Fibroblast of lung (primary cell): ENCODE measurements at regions not wholly inside any gene's neighbourhood (a gene's known extent, or its start where the extent isn't known, plus 50 kb on each side); places are given as distances from the start of the nearest gene placed in this dataset.

ENCODE experiments used
- DNase-seq, 2 donors: peaks; one replicate each; pipeline versions ENCODE4 v3.0.0 to v3.0.0-alpha.2; 2010; ENCODE audit warnings: low read depth in 2 of 2
- H2AFZ ChIP-seq: 2 replicates; pipeline ENCODE4 v1.5.1; 2012; ENCODE audit warnings: low read length, control low read depth, inconsistent platforms
- H3K27ac ChIP-seq: 2 replicates; pipeline ENCODE4 v1.5.1; 2011; ENCODE audit warnings: low read length, control low read depth; ENCODE audit not compliant: insufficient read depth
- H3K27me3 ChIP-seq: 2 replicates; pipeline ENCODE4 v1.5.1; 2011; ENCODE audit warnings: mild to moderate bottlenecking, low read length; ENCODE audit not compliant: control insufficient read depth, insufficient read depth
- H3K36me3 ChIP-seq: 2 replicates; pipeline ENCODE4 v1.5.1; 2011; ENCODE audit warnings: low read length; ENCODE audit not compliant: control insufficient read depth, insufficient read depth
- H3K4me1 ChIP-seq: 2 replicates; pipeline ENCODE4 v1.5.1; 2011; ENCODE audit warnings: low read length; ENCODE audit not compliant: control insufficient read depth, insufficient read depth; ENCODE audit errors: extremely low read depth
- H3K4me2 ChIP-seq: 2 replicates; pipeline ENCODE4 v1.5.1; 2011; ENCODE audit warnings: low read length, control low read depth; ENCODE audit not compliant: insufficient read depth; ENCODE audit errors: extremely low read depth
- H3K4me3 ChIP-seq, 4 experiments: fragments of 200-600 bp in 1 of 4; sonication (generic) in 1 of 4; replicated peaks in 1 of 4; 2 replicates each; pipeline ENCODE4 v1.5.1; 2011 to 2016; ENCODE audit warnings: low read length in 4 of 4, low read depth in 3 of 4, mild to moderate bottlenecking in 3 of 4, control low read depth in 2 of 4, inconsistent platforms in 1 of 4, mixed read lengths in 1 of 4; ENCODE audit not compliant: insufficient read depth in 1 of 4; ENCODE audit errors: control extremely low read depth in 1 of 4
- H3K79me2 ChIP-seq: 2 replicates; pipeline ENCODE4 v1.5.1; 2012; ENCODE audit warnings: mild to moderate bottlenecking, low read length, inconsistent platforms; ENCODE audit not compliant: control insufficient read depth, insufficient read depth
- H3K9ac ChIP-seq: 2 replicates; pipeline ENCODE4 v1.5.1; 2011; ENCODE audit warnings: mild to moderate bottlenecking, low read length, control low read depth; ENCODE audit not compliant: insufficient read depth
- H3K9me3 ChIP-seq: 2 replicates; pipeline ENCODE4 v1.5.1; 2012; ENCODE audit warnings: low read depth, low read length; ENCODE audit not compliant: control insufficient read depth, insufficient read depth
- H4K20me1 ChIP-seq: 2 replicates; pipeline ENCODE4 v1.5.1; 2011; ENCODE audit warnings: low read length; ENCODE audit not compliant: control insufficient read depth, insufficient read depth; ENCODE audit errors: extremely low read depth
- CTCF ChIP-seq, 2 donors: IDR thresholded peaks in 1 of 2; conservative IDR thresholded peaks in 1 of 2; 1 replicate in 1 of 2; 2 replicates in 1 of 2; pipeline ENCODE4 v1.5.1; 2011 to 2012; ENCODE audit warnings: low read length in 2 of 2, control low read depth in 1 of 2, inconsistent platforms in 1 of 2, low read depth in 1 of 2, mild to moderate bottlenecking in 1 of 2
- EZH2 ChIP-seq: IDR thresholded peaks from 2 replicates; pipeline ENCODE4 v1.5.1; 2012; ENCODE audit warnings: low read length, control low read depth, mild to moderate bottlenecking; ENCODE audit errors: missing control alignments

- Histone ChIP-seq H3K4me3 (no peak overlapping the region), H3K4me1 (no peaks in the 10 kb centered on the region), H3K4me2 (no peak overlapping the region), H3K27ac (no peak overlapping the region), H3K9me3 (no peaks in the 10 kb centered on the region), H3K79me2 (no peaks in the 10 kb centered on the region), H2AFZ (no peak overlapping the region), H4K20me1 (no peaks in the 10 kb centered on the region), H3K36me3 (no peaks in the 10 kb centered on the region), H3K27me3 (no peaks in the 10 kb centered on the region), H3K9ac (no peak overlapping the region)
- TF ChIP-seq CTCF (conservative IDR thresholded peaks at IDR 0.05 in 1 of 2, IDR thresholded peaks at IDR 0.05 in 1 of 2; ENCODE audit: low read depth in 1 of 2, low read length in 2 of 2) (no peak), EZH2 (no peak)
- DNase-seq, result no peak
Measured at GRCh38 chr1:104358621-104359020, 608.9 kb downstream of the AMY1C start.

GRCh38 chr1:104378414-104378813 lies 628.7 kb downstream of the AMY1C start:
- Histone ChIP-seq H3K4me2 (no peak overlapping the region), H3K79me2 (no peaks in the 10 kb centered on the region), H3K4me3 (no peak overlapping the region), H4K20me1 (no peaks in the 10 kb centered on the region), H3K4me1 (no peaks in the 10 kb centered on the region), H3K27me3 (no peaks in the 10 kb centered on the region), H2AFZ (no peak overlapping the region), H3K27ac (no peak overlapping the region), H3K9me3 (no peaks in the 10 kb centered on the region), H3K36me3 (no peaks in the 10 kb centered on the region), H3K9ac (no peak overlapping the region)
- TF ChIP-seq EZH2, result no peak
- TF ChIP-seq CTCF (conservative IDR thresholded peaks at IDR 0.05 in 1 of 2, IDR thresholded peaks at IDR 0.05 in 1 of 2; ENCODE audit: low read depth in 1 of 2, low read length in 2 of 2), result no peak
- no peak for DNase-seq

- no peak overlapping the region for H3K9ac ChIP-seq
- no peak overlapping the region for H3K4me3 ChIP-seq
- H2AFZ ChIP-seq, result no peak overlapping the region
- no peaks in the 10 kb centered on the region for H4K20me1 ChIP-seq
- no peaks in the 10 kb centered on the region for H3K27me3 ChIP-seq
- TF ChIP-seq EZH2 (no peak), CTCF (conservative IDR thresholded peaks at IDR 0.05 in 1 of 2, IDR thresholded peaks at IDR 0.05 in 1 of 2; ENCODE audit: low read depth in 1 of 2, low read length in 2 of 2) (no peak)
- H3K27ac ChIP-seq, result no peak overlapping the region
- no peak for DNase-seq
- H3K79me2 ChIP-seq, result no peaks in the 10 kb centered on the region
- H3K4me1 ChIP-seq, result no peaks in the 10 kb centered on the region
- H3K36me3 ChIP-seq, result no peaks in the 10 kb centered on the region
- H3K9me3 ChIP-seq, result no peaks in the 10 kb centered on the region
- no peak overlapping the region for H3K4me2 ChIP-seq
Measured at GRCh38 chr1:104380003-104380402, 630.3 kb downstream of the AMY1C start.
